Hepatocyte (in vitro differentiated cells): ENCODE measurements at regions not wholly inside any gene's neighbourhood (a gene's known extent, or its start where the extent isn't known, plus 50 kb on each side); places are given as distances from the start of the nearest gene placed in this dataset.

Experiments
- CTCF ChIP-seq: fragments of 200-600 bp; sonication (generic); IDR thresholded peaks from 2 replicates; pipeline ENCODE4 v1.5.1; 2016; ENCODE audit warnings: antibody characterized with exemption, mild to moderate bottlenecking; ENCODE audit not compliant: poor library complexity
- EZH2phosphoT487 ChIP-seq: fragments of 200-600 bp; sonication (generic); IDR thresholded peaks from one replicate; pipeline ENCODE4 v1.6.1; 2018; ENCODE audit warnings: antibody characterized with exemption, mild to moderate bottlenecking, low read depth, moderate library complexity; ENCODE audit not compliant: unreplicated experiment, severe bottlenecking

GRCh38 chr16:35188288-35189155 lies 1729.1 kb downstream of the TP53TG3F start:
- TF ChIP-seq CTCF (no peak), EZH2phosphoT487 (no peak)
